ENCODE measurements at regions not wholly inside any gene's neighbourhood (a gene's known extent, or its start where the extent isn't known, plus 50 kb on each side); places are given as distances from the start of the nearest gene placed in this dataset.
"Not testable (repeated sequence)": the region's sequence is repeated elsewhere in the genome, so short reads cannot be mapped to it uniquely, and the experiment has no call there.

- DNase-seq: peak; percentile 7
Measured at GRCh38 chr14:37650356-37651037, 55.1 kb downstream of the TTC6 start.

GRCh38 chr14:37652042-37652441, 56.6 kb downstream of the TTC6 start:
- no peak for DNase-seq

GRCh38 chr14:37655418-37655817, 60.0 kb downstream of the TTC6 start:
- DNase-seq: peak; percentile 1

GRCh38 chr14:37658156-37658555, 62.7 kb downstream of the TTC6 start:
- no peak for DNase-seq

- DNase-seq: no peak
Measured at GRCh38 chr14:37663498-37663897, 68.1 kb downstream of the TTC6 start.

GRCh38 chr14:37665479-37665878, 70.0 kb downstream of the TTC6 start:
- no peak for DNase-seq

- DNase-seq: no peak
Measured at GRCh38 chr14:37665951-37666350, 70.5 kb downstream of the TTC6 start.

GRCh38 chr14:37668646-37669045, 73.2 kb downstream of the TTC6 start:
- DNase-seq: no peak

GRCh38 chr14:37669242-37669641, 73.8 kb downstream of the TTC6 start:
- DNase-seq: no peak

GRCh38 chr14:37673439-37673838, 78.0 kb downstream of the TTC6 start:
- no peak for DNase-seq

GRCh38 chr14:37678916-37679315, 83.5 kb downstream of the TTC6 start:
- DNase-seq: no peak

- no peak for DNase-seq
Measured at GRCh38 chr14:37681486-37681885, 86.1 kb downstream of the TTC6 start.

- not testable (repeated sequence) for DNase-seq
Measured at GRCh38 chr14:37692680-37693079, 97.3 kb downstream of the TTC6 start.

- not testable (repeated sequence) for DNase-seq
Measured at GRCh38 chr14:37693420-37693819, 98.0 kb downstream of the TTC6 start.

GRCh38 chr14:37695866-37696265, 100.4 kb downstream of the TTC6 start:
- no peak for DNase-seq

- no peak for DNase-seq
Measured at GRCh38 chr14:37697489-37698121, 102.2 kb downstream of the TTC6 start.

- no peak for DNase-seq
Measured at GRCh38 chr14:37698840-37699777, 103.7 kb downstream of the TTC6 start.

- DNase-seq: no peak
Measured at GRCh38 chr14:37707716-37708115, 112.3 kb downstream of the TTC6 start.

GRCh38 chr14:37708481-37708880, 113.1 kb downstream of the TTC6 start:
- no peak for DNase-seq

- DNase-seq: peak; percentile 28
Measured at GRCh38 chr14:37709419-37710195, 114.2 kb downstream of the TTC6 start.

GRCh38 chr14:37711356-37711830, 116.0 kb downstream of the TTC6 start:
- DNase-seq: no peak

GRCh38 chr14:37711831-37712475, 116.5 kb downstream of the TTC6 start:
- DNase-seq: no peak
